ENCODE measurements at regions not wholly inside any gene's neighbourhood (a gene's known extent, or its start where the extent isn't known, plus 50 kb on each side); places are given as distances from the start of the nearest gene placed in this dataset.

GRCh38 chr4:138301536-138301935 lies 59.4 kb upstream of the SLC7A11 start:
- Histone ChIP-seq H3K36me3 (ENCODE audit: control insufficient read depth, insufficient read depth, low read length) (no peaks in the 10 kb centered on the region), H3K27me3 (ENCODE audit: control insufficient read depth, insufficient read depth, low read length) (no peaks in the 10 kb centered on the region), H3K4me3 (ENCODE audit: low read depth, low read length) (no peak overlapping the region)
- FAIRE-seq, result no peak
- TF ChIP-seq CTCF (IDR thresholded peaks at IDR 0.05; ENCODE audit: insufficient read depth, low read length, severe bottlenecking), result no peak
- DNase-seq (ENCODE audit: low read depth), result peak; percentile 40

- no peak for TF ChIP-seq CTCF (IDR thresholded peaks at IDR 0.05; ENCODE audit: insufficient read depth, low read length, severe bottlenecking)
- FAIRE-seq (no peak), DNase-seq (ENCODE audit: low read depth) (no peak)
- no peak overlapping the region for H3K4me3 ChIP-seq (ENCODE audit: low read depth, low read length)
- no peaks in the 10 kb centered on the region for H3K27me3 ChIP-seq (ENCODE audit: control insufficient read depth, insufficient read depth, low read length)
- no peaks in the 10 kb centered on the region for H3K36me3 ChIP-seq (ENCODE audit: control insufficient read depth, insufficient read depth, low read length)
Observed at GRCh38 chr4:138300616-138301015, 58.5 kb upstream of the SLC7A11 start.

GRCh38 chr4:138299881-138300280 lies 57.7 kb upstream of the SLC7A11 start:
- no peak for TF ChIP-seq CTCF (IDR thresholded peaks at IDR 0.05; ENCODE audit: insufficient read depth, low read length, severe bottlenecking)
- FAIRE-seq (no peak), DNase-seq (ENCODE audit: low read depth) (no peak)
- Histone ChIP-seq H3K4me3 (ENCODE audit: low read depth, low read length) (no peak overlapping the region), H3K27me3 (ENCODE audit: control insufficient read depth, insufficient read depth, low read length) (no peaks in the 10 kb centered on the region), H3K36me3 (ENCODE audit: control insufficient read depth, insufficient read depth, low read length) (no peaks in the 10 kb centered on the region)

GRCh38 chr4:138298866-138299265 lies 56.7 kb upstream of the SLC7A11 start:
- TF ChIP-seq CTCF (IDR thresholded peaks at IDR 0.05; ENCODE audit: insufficient read depth, low read length, severe bottlenecking), result no peak
- FAIRE-seq (no peak), DNase-seq (ENCODE audit: low read depth) (no peak)
- H3K4me3 ChIP-seq (ENCODE audit: low read depth, low read length), result no peak overlapping the region
- no peaks in the 10 kb centered on the region for H3K36me3 ChIP-seq (ENCODE audit: control insufficient read depth, insufficient read depth, low read length)
- no peaks in the 10 kb centered on the region for H3K27me3 ChIP-seq (ENCODE audit: control insufficient read depth, insufficient read depth, low read length)

GRCh38 chr4:138298431-138298830 lies 56.3 kb upstream of the SLC7A11 start:
- no peaks in the 10 kb centered on the region for H3K27me3 ChIP-seq (ENCODE audit: control insufficient read depth, insufficient read depth, low read length)
- FAIRE-seq (no peak), DNase-seq (ENCODE audit: low read depth) (peak; percentile 20)
- H3K4me3 ChIP-seq (ENCODE audit: low read depth, low read length), result no peak overlapping the region
- no peak for TF ChIP-seq CTCF (IDR thresholded peaks at IDR 0.05; ENCODE audit: insufficient read depth, low read length, severe bottlenecking)
- H3K36me3 ChIP-seq (ENCODE audit: control insufficient read depth, insufficient read depth, low read length), result no peaks in the 10 kb centered on the region

GRCh38 chr4:138297743-138298405 lies 55.7 kb upstream of the SLC7A11 start:
- Histone ChIP-seq H3K4me3 (ENCODE audit: low read depth, low read length) (no peak overlapping the region), H3K36me3 (ENCODE audit: control insufficient read depth, insufficient read depth, low read length) (no peaks in the 10 kb centered on the region), H3K27me3 (ENCODE audit: control insufficient read depth, insufficient read depth, low read length) (no peaks in the 10 kb centered on the region)
- TF ChIP-seq CTCF (IDR thresholded peaks at IDR 0.05; ENCODE audit: insufficient read depth, low read length, severe bottlenecking), result no peak
- no peak for FAIRE-seq
- no peak for DNase-seq (ENCODE audit: low read depth)
